Activated naive CD4-positive, alpha-beta T cell treated with anti-CD3 and anti-CD28 coated beads, Interleukin-2, amount 50 U/mL, for 16 hours (primary cell): ENCODE measurements at regions not wholly inside any gene's neighbourhood (a gene's known extent, or its start where the extent isn't known, plus 50 kb on each side); places are given as distances from the start of the nearest gene placed in this dataset.

ENCODE experiments used
- DNase-seq: peaks from one replicate; pipeline ENCODE4 v3.0.0-alpha.2; 2020

- DNase-seq: no peak
These were observed 722.1 kb downstream of the TMTC2 start for GRCh38 chr12:83408851-83409250.

GRCh38 chr12:83408146-83408545 lies 721.4 kb downstream of the TMTC2 start:
- DNase-seq: no peak

GRCh38 chr12:83404521-83404920 lies 717.8 kb downstream of the TMTC2 start:
- no peak for DNase-seq

- DNase-seq: no peak
These were observed 703.5 kb downstream of the TMTC2 start for GRCh38 chr12:83390186-83390585.

DNA sequence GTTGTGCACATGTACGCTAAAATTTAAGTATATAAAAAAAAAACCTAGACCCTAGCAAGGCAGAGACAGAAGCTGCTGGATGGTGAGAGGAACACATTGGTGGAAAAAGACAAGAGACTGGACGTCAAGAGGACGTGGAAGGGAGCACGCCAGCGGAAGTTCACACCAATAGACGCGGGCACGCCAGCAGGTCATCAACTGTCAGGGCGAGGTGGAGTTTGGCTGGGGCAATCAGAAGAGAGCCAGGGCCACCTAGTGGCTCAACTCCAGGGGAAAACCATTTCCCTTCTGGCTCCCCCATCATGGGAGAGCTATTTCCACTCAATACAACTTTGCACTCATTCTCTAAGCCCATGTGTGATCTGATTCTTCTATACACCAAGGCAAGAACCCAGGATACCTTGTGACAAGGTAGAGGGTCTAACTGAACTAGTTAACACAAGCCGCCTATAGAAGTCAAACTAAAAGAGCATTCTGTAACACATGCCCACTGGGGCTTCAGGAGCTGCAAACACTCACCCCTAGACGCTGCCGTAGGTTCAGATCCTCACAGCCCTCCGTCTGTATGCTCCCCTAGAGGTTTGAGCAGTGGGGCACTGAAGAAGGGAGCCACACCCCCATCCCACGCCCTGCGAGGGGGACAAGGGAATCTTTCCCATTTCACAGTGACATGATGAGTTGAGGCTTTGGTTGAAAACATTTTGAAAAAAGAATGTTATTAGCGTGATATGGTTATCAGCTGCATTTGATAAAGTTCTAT lies 702.7 kb downstream of the TMTC2 start:
- no peak for DNase-seq

- no peak for DNase-seq
These were observed 701.8 kb downstream of the TMTC2 start for GRCh38 chr12:83388551-83388950.

GRCh38 chr12:83386527-83387264 lies 700.0 kb downstream of the TMTC2 start:
- DNase-seq: no peak

- DNase-seq: no peak
These were observed 691.6 kb downstream of the TMTC2 start for GRCh38 chr12:83378186-83378727.

- DNase-seq: no peak
These were observed 678.6 kb downstream of the TMTC2 start for GRCh38 chr12:83365317-83365716.

GRCh38 chr12:83361475-83361874 lies 674.8 kb downstream of the TMTC2 start:
- no peak for DNase-seq

DNA sequence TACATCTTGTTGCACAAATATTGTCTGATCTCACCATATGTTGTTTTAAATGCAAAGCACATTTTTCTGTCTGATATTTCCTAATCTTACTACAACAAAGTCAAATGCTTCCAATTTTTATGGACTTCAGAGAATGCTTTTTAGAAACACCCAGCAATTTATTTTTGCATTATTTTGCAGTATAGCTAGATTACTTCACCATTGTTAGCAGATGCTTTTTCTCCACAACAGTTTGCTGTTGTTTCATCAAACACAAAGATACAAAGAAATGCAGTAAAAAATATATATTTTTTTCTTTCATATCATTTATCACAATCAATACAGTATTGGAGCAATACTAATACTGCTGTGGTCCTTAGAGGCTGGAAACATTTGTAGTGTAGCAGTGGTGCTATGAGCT lies 674.4 kb downstream of the TMTC2 start:
- DNase-seq: no peak

GRCh38 chr12:83349907-83350611 lies 663.4 kb downstream of the TMTC2 start:
- no peak for DNase-seq

DNA sequence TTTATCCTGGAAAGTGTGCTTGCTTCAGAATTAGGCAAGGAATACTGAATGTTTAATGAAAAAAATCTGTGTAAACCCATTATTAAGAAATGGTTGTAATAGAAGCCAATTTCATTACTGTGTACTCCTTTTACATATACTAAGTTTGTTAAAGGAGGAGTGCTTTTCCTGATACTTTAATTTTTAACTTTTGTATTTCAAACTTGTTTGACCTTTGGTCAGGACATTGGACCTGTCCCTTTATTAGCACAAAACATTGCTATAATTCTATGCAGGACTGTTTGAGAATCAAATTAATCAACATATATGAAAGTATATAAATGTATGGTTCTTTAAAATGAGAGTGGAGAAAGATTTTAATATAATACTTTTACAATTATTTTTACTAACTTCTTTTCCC lies 659.6 kb downstream of the TMTC2 start:
- DNase-seq: no peak

DNA sequence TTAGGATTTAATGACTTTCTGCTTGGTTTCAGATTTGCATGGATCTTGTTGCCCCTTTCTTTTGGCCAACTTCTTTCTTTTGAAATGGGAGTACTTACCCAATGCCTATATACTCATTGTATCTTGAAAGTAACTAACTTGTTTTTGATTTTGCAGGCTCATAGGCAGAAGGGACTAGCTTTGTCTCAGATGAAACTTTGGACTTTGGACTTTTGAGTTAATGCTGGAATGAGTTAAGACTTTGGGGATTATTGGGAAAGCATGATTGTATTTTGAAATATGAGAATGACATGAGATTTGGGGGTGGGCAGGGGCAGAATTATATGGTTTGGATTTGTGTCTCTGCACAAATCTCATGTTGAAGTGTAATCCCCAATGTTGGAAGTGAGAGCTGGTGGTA lies 657.1 kb downstream of the TMTC2 start:
- DNase-seq: no peak

DNA sequence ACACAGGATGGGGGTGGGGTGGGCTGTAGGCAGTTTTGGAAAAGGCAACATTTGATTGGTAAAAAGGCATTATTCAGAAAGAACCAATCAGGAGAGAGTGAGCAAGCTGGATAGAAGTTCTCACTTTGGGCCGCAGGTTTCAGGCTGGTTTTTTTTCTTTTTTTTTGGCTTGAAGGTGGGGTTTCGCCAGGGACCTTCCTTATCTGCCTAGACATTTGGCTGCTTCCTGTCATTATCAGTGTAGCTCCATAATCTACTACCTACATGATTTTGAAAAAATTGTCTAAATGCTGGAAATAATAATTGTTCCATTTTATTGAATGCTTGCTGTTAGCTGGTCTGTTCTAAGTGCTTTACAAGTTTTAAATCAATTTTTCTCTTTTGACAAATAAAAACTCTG lies 649.0 kb downstream of the TMTC2 start:
- DNase-seq: no peak

- DNase-seq: no peak
These were observed 640.0 kb downstream of the TMTC2 start for GRCh38 chr12:83326666-83327065.

DNA sequence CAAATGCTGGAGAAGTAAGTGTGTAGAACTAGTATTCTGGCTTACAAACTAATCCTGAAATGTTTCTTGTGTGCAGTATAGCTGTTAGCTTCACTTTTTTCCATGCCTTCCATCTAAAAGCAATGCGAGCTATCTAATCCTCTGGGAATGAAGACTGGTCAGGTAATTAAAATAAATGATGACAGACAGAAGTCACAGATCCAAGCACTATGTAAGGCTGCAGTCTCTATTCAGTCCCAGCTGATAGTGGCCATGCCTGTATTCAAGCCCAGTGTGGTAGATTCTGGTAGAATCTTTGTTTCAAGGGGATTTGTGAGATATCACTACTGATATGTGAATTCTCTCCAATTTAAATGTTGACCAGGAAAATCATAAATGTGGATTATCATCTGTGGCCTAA lies 637.2 kb downstream of the TMTC2 start:
- DNase-seq: no peak

- DNase-seq: no peak
These were observed 636.1 kb downstream of the TMTC2 start for GRCh38 chr12:83322809-83323208.

- DNase-seq: no peak
These were observed 635.3 kb downstream of the TMTC2 start for GRCh38 chr12:83321971-83322370.

GRCh38 chr12:83320350-83320749 lies 633.6 kb downstream of the TMTC2 start:
- no peak for DNase-seq

- DNase-seq: no peak
These were observed 631.8 kb downstream of the TMTC2 start for GRCh38 chr12:83318386-83319098.

DNA sequence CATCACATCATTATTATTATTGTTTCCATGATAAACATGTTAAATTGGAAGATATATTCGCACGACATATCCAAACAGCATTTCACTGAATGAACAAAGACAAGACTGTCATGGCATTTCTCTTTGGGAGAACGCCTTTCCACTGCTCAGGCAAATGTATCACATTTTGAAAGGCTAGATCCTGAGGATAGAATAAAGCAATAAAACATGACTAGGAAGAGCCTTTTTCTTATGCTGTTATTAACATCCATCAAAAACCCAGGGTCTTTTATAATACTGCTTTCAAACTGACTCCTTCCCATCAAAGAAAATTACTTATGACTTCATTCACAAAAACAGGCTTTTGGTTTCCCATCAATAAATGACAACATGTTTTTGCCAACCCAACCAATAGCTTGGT lies 630.9 kb downstream of the TMTC2 start:
- DNase-seq: no peak

GRCh38 chr12:83313827-83314226 lies 627.1 kb downstream of the TMTC2 start:
- no peak for DNase-seq
